ENCODE measurements at regions not wholly inside any gene's neighbourhood (a gene's known extent, or its start where the extent isn't known, plus 50 kb on each side); places are given as distances from the start of the nearest gene placed in this dataset.
"Not testable (repeated sequence)": the region's sequence is repeated elsewhere in the genome, so short reads cannot be mapped to it uniquely, and the experiment has no call there.

DNA sequence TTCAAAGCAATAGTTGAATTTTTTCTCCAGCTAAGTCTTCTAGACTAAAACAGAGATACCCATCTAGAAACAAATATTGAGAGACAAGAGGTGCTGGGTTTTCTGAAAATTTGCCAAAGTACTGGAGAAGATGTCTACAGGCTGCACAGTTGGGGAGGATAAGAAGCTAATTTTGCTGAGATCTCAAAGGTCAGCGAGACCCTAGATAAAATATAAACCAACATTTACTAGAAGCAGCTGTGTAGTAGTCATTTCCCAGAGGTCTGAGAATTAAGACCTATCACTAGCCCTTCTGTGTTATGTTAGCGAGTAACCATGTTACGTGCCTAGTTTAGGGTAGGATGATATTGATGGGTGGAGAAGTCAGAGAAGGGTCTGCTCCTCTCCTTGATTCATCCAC, 208.5 kb upstream of the TNC start:
- Mint-ChIP-seq H3K36me3 (ENCODE audit: insufficient read depth) (no peaks in the 10 kb centered on the region), H3K27ac (no peak overlapping the region), H3K4me3 (no peak overlapping the region), H3K9me3 (no peaks in the 10 kb centered on the region), H3K27me3 (no peaks in the 10 kb centered on the region), H3K4me1 (ENCODE audit: low read depth in 2 of 2) (no peaks in the 10 kb centered on the region)
- DNase-seq (no peak), ATAC-seq (replicated peaks) (no peak)

- Mint-ChIP-seq H3K9me3 (no peaks in the 10 kb centered on the region), H3K27ac (no peak overlapping the region), H3K4me1 (ENCODE audit: low read depth in 2 of 2) (no peaks in the 10 kb centered on the region), H3K27me3 (peaks cover 0 to 3% of the 10 kb centered on the region in 2 donors), H3K36me3 (ENCODE audit: insufficient read depth) (no peaks in the 10 kb centered on the region), H3K4me3 (no peak overlapping the region)
- no peak for DNase-seq
- ATAC-seq (replicated peaks) = no peak
Observed at GRCh38 chr9:115327436-115328122, 209.6 kb upstream of the TNC start.

GRCh38 chr9:115328228-115328627, 210.3 kb upstream of the TNC start:
- no peaks in the 10 kb centered on the region for H3K9me3 Mint-ChIP-seq
- no peaks in the 10 kb centered on the region for H3K36me3 Mint-ChIP-seq (ENCODE audit: insufficient read depth)
- peaks cover 0 to 9% of the 10 kb centered on the region in 2 donors for H3K27me3 Mint-ChIP-seq
- no peak for DNase-seq
- H3K4me3 Mint-ChIP-seq = no peak overlapping the region
- ATAC-seq (replicated peaks) = no peak
- H3K4me1 Mint-ChIP-seq (ENCODE audit: low read depth in 2 of 2) = no peaks in the 10 kb centered on the region
- no peak overlapping the region for H3K27ac Mint-ChIP-seq

- Mint-ChIP-seq H3K4me1 (ENCODE audit: low read depth in 2 of 2) (no peaks in the 10 kb centered on the region), H3K27ac (no peak overlapping the region), H3K27me3 (peaks cover 0 to 9% of the 10 kb centered on the region in 2 donors), H3K9me3 (no peaks in the 10 kb centered on the region), H3K4me3 (no peak overlapping the region), H3K36me3 (ENCODE audit: insufficient read depth) (no peaks in the 10 kb centered on the region)
- ATAC-seq (replicated peaks) = no peak
- no peak for DNase-seq
Observed at GRCh38 chr9:115328677-115329076, 210.7 kb upstream of the TNC start.

DNA sequence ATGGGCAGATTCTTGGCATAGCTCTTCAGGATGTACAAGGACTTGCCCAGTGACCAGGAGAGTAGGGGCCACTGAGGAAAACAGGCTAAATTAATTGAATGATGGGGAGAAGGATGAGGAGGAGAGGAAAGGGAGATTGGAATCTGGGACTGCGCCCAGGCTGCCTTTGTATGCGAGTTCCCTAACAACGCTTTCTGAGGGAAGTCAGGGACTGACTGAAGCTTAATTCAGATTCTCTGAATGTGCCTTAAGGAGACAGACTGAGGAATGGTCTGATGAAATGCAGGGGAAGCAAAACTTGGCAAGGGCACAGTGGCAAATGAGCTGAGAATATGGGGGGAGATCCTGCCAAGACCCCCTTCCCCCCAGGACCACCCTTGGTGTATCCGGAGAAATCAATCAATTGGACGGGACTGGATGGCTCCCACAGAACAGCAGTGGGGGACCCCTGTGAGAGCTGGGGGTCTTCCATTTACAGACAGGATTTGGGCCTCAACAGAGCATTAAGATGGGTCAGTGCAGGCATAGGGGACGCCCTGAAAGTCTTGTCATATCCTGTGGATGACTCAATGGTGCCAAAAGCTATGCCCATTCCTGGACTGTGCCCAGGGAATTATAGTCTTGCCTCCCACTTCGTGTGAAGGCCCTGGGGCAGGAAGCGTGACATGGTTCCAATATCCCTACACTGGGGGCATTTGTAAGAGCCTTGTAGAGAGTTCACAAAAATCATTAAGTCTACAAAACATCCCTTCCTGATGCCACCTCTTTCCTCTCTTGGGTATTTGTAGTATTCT, 215.5 kb upstream of the TNC start:
- Mint-ChIP-seq H3K4me1 (ENCODE audit: low read depth in 2 of 2) (no peaks in the 10 kb centered on the region), H3K4me3 (no peak overlapping the region), H3K27ac (no peak overlapping the region), H3K36me3 (ENCODE audit: insufficient read depth) (no peaks in the 10 kb centered on the region), H3K27me3 (peaks cover under 1 to 9% of the 10 kb centered on the region in 2 donors), H3K9me3 (no peaks in the 10 kb centered on the region)
- DNase-seq (no peak), ATAC-seq (replicated peaks) (no peak)

DNA sequence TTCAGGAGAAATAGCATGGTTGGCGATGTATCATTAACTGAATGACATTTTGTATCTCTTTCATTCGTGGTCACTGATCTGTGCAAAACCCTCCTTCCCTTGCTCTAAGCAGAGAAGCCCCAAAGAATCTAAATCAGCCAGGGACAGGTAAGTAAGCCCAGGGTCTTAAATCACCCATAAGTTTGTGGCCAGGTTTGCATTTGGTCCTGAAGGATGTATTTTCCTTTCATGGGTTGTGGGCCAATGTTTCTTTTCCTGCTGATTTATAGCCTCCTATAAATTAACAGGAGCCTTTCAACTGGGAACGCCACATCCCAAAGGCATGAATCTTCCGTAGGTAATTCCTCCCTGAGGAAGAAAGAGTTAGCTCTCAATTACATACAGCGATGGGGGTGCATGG, 217.5 kb upstream of the TNC start:
- no peaks in the 10 kb centered on the region for H3K9me3 Mint-ChIP-seq
- no peak overlapping the region for H3K4me3 Mint-ChIP-seq
- no peaks in the 10 kb centered on the region for H3K4me1 Mint-ChIP-seq (ENCODE audit: low read depth in 2 of 2)
- DNase-seq (no peak), ATAC-seq (replicated peaks) (no peak)
- H3K27ac Mint-ChIP-seq = no peak overlapping the region
- H3K27me3 Mint-ChIP-seq = peaks cover 15 to 16% of the 10 kb centered on the region in 2 donors
- no peaks in the 10 kb centered on the region for H3K36me3 Mint-ChIP-seq (ENCODE audit: insufficient read depth)

GRCh38 chr9:115340314-115340713, 222.4 kb upstream of the TNC start:
- Mint-ChIP-seq H3K9me3 (no peaks in the 10 kb centered on the region), H3K36me3 (ENCODE audit: insufficient read depth) (no peaks in the 10 kb centered on the region), H3K4me1 (ENCODE audit: low read depth in 2 of 2) (no peaks in the 10 kb centered on the region), H3K27ac (no peak overlapping the region), H3K4me3 (no peak overlapping the region), H3K27me3 (peaks cover 21 to 24% of the 10 kb centered on the region in 2 donors)
- DNase-seq = no peak
- ATAC-seq (replicated peaks) = no peak

- no peak overlapping the region for H3K4me3 Mint-ChIP-seq
- ATAC-seq (replicated peaks) (no peak), DNase-seq (no peak)
- H3K27me3 Mint-ChIP-seq = peaks cover 21 to 24% of the 10 kb centered on the region in 2 donors
- no peaks in the 10 kb centered on the region for H3K9me3 Mint-ChIP-seq
- H3K27ac Mint-ChIP-seq = no peak overlapping the region
- no peaks in the 10 kb centered on the region for H3K36me3 Mint-ChIP-seq (ENCODE audit: insufficient read depth)
- no peaks in the 10 kb centered on the region for H3K4me1 Mint-ChIP-seq (ENCODE audit: low read depth in 2 of 2)
Observed at GRCh38 chr9:115341426-115341825, 223.5 kb upstream of the TNC start.

DNA sequence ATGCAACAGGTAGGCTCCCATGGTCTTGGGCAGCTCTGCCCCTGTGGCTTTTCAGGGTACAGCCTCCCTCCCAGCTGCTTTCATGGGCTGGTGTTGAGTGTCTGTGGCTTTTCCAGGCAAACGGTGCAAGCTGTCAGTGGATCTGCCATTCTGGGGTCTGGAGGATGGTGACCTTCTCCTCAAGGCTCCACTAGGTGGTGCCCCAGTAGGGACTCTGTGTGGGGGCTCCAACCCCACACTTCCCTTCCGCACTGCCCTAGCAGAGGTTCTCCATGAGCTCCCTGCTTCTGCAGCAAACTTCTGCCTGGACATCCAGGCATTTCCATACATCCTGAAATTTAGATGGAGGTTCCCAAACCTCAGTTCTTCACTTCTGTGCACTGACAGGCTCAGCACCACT, 229.8 kb upstream of the TNC start:
- not testable (repeated sequence) for H3K27me3 Mint-ChIP-seq; H3K4me1 Mint-ChIP-seq (ENCODE audit: low read depth in 2 of 2); ATAC-seq (replicated peaks); DNase-seq; H3K9me3 Mint-ChIP-seq; H3K36me3 Mint-ChIP-seq (ENCODE audit: insufficient read depth); H3K4me3 Mint-ChIP-seq; H3K27ac Mint-ChIP-seq

GRCh38 chr9:115348936-115349335, 231.0 kb upstream of the TNC start:
- not testable (repeated sequence) for H3K36me3 Mint-ChIP-seq (ENCODE audit: insufficient read depth); H3K4me3 Mint-ChIP-seq; H3K27me3 Mint-ChIP-seq; DNase-seq; ATAC-seq (replicated peaks); H3K4me1 Mint-ChIP-seq (ENCODE audit: low read depth in 2 of 2); H3K27ac Mint-ChIP-seq; H3K9me3 Mint-ChIP-seq

DNA sequence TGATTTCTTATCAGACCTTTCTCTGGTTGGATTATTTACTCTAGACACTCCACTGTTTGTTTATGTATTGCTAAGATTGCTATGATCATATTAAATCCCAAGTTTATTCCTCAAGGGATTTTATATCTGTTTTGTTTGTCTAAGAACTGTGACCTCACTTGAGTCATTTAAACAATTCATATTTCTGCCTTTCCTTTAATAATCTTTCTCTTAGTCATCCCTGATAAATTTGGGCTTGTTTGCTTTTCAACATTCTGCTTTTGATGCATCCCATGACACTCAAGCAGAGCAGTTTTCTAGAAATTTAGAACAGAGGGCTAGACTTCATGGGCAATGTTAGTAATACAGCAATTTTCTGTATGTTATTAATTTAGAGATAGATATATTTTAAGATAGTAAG, 231.6 kb upstream of the TNC start:
- Mint-ChIP-seq H3K4me1 (ENCODE audit: low read depth in 2 of 2) (peaks cover 0 to 2% of the 10 kb centered on the region in 2 donors), H3K27ac (no peak overlapping the region), H3K36me3 (ENCODE audit: insufficient read depth) (no peaks in the 10 kb centered on the region), H3K27me3 (no peaks in the 10 kb centered on the region), H3K4me3 (no peak overlapping the region), H3K9me3 (no peaks in the 10 kb centered on the region)
- ATAC-seq (replicated peaks) = no peak
- DNase-seq = no peak

GRCh38 chr9:115350548-115350947, 232.6 kb upstream of the TNC start:
- Mint-ChIP-seq H3K4me3 (no peak overlapping the region), H3K27ac (no peak overlapping the region), H3K4me1 (ENCODE audit: low read depth in 2 of 2) (peaks cover 0 to 2% of the 10 kb centered on the region in 2 donors), H3K27me3 (no peaks in the 10 kb centered on the region), H3K9me3 (no peaks in the 10 kb centered on the region), H3K36me3 (ENCODE audit: insufficient read depth) (no peaks in the 10 kb centered on the region)
- ATAC-seq (replicated peaks) (no peak), DNase-seq (no peak)

- ATAC-seq (replicated peaks) (no peak), DNase-seq (no peak)
- H3K27me3 Mint-ChIP-seq = peaks cover 4 to 6% of the 10 kb centered on the region in 2 donors
- H3K27ac Mint-ChIP-seq = no peak overlapping the region
- no peak overlapping the region for H3K4me3 Mint-ChIP-seq
- H3K9me3 Mint-ChIP-seq = no peaks in the 10 kb centered on the region
- H3K36me3 Mint-ChIP-seq (ENCODE audit: insufficient read depth) = no peaks in the 10 kb centered on the region
- H3K4me1 Mint-ChIP-seq (ENCODE audit: low read depth in 2 of 2) = peaks cover 0 to 2% of the 10 kb centered on the region in 2 donors
Observed at GRCh38 chr9:115353681-115354080, 235.7 kb upstream of the TNC start.

GRCh38 chr9:115357821-115358220, 239.9 kb upstream of the TNC start:
- ATAC-seq (replicated peaks) (no peak), DNase-seq (no peak)
- H3K4me3 Mint-ChIP-seq = no peak overlapping the region
- peaks cover 0 to 2% of the 10 kb centered on the region in 2 donors for H3K4me1 Mint-ChIP-seq (ENCODE audit: low read depth in 2 of 2)
- H3K27me3 Mint-ChIP-seq = peaks cover 14 to 16% of the 10 kb centered on the region in 2 donors
- no peaks in the 10 kb centered on the region for H3K36me3 Mint-ChIP-seq (ENCODE audit: insufficient read depth)
- H3K27ac Mint-ChIP-seq = no peak overlapping the region
- no peaks in the 10 kb centered on the region for H3K9me3 Mint-ChIP-seq

Measured in effector memory CD8-positive, alpha-beta T cell (primary cell).